ENCODE measurements at regions not wholly inside any gene's neighbourhood (a gene's known extent, or its start where the extent isn't known, plus 50 kb on each side); places are given as distances from the start of the nearest gene placed in this dataset.

- no peak for DNase-seq
Measured at GRCh38 chr2:38509947-38510326, 92.8 kb downstream of the HNRNPLL start.

DNA sequence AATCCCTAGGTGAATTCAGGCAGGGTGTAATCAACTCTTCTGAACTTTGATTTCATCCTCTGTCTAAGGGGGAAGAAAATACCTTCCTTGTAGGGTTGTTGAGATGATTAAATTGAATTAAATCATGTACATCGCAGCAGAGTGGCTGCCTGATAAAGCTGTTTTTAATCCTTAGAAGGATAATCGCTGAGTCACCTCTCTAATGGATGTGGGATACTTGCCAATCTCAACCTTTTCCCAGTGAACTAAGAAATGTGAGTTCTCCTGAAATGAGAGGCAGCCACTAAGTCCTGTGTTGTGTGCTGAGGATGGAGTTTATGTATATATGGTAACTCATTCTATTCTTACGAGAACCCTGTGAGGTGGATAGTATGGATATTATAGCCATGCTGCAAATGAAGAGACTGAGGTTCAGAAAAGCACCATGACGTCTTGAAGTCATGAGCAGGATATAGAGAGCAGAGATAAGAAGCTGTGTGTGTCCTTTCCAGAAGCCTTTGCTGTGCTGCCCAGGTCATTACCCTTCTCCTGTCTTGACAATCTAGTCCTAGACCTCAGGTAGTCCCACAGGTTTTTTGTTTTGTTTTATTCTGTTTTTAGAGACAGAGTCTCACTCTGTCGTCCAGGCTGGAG, 93.3 kb downstream of the HNRNPLL start:
- no peak for DNase-seq

DNA sequence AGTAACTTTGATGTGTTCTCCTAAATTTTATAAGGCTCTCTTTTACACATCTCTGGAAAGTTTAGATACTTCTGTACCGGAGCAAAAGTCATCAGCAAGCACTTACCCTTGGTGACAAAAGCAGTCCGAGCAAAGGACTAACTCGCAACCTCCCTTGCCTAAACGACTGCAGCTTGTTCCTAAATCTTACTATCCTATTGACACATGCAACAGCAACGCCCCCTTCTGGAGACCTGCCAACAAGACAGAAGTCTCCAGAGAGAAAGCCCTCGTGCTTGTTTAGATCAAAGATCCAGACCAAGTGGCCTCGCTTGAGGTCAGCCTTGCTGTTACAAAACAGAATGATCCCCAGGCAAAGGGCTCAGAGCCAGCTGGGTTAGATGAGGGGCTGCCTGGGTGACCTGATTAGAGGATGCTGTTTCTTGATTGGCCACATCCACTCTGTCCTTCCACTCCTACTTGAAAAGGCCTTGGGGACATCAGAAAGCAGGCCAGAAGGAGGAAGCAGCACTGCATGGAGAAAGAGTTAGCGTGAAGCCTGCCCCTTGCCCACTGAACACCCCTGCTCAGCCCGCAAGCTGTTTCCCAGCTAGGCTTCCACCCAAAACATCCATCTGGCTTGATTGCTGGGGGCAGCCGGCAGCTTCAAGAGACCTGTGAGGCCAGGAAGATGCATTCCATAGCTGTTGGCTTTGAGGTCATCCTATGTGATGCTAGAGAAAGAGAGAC, 94.3 kb downstream of the HNRNPLL start:
- peak; percentile 39 for DNase-seq

DNA sequence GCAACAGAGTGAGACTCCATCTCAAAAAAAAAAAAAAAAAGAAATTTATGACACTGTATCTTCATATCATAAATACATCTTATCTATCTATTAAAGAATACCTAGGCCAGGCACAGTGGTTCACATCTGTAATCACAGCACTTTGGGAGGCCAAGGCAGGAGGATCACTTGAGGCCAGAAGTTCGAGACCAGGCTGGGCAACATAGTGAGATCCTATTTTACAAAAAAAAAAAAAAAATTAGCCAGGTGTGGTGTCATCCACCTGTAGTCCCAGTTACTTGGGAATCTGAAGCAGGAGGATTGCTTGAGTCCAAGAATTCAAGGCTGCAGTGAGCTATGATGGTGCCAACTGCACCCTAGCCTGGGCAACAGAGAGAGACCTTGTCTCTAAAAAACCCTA, 95.0 kb downstream of the HNRNPLL start:
- DNase-seq, result no peak

DNA sequence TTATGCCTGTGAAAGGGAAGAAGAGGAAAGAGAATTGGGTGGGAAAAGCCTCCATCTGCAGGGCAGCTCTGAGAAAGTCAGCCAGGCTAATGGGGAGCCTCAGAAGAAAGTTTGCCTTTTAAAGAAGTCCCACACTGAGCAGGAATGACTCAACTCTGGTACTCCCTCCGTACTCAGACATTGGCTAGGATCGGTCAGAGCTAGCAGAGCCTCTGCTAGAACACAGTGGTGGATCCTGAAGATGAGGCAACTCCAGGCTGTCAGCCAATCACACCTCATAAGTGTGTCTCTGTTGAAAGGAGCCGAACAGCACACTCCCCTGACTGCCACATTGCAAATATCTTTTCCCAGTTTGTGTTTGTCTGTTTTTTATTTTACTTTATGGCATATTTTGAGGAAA, 96.9 kb downstream of the HNRNPLL start:
- no peak for DNase-seq

DNA sequence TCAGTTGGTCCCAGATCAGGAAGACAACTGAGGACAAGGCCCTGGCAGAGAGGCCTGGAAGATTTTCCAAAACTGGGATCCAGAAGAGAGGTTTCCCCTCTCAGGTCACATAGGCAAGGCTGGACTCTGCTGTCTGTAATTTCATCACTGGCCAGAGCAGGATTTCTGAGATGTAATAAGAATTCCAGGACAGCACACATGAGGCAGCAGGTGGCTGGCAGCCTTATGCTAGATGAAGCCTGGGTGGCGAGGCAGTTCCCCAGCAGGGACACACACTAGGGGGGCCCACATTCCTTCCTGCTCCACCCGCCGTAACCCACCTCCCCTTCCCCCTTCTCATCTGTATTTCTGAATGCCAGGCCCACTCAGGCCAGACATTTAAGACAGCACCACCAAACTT, 98.6 kb downstream of the HNRNPLL start:
- no peak for DNase-seq

- DNase-seq, result no peak
Measured at GRCh38 chr2:38502107-38502506, 100.6 kb downstream of the HNRNPLL start.

- no peak for DNase-seq
Measured at GRCh38 chr2:38500283-38500634, 102.5 kb downstream of the HNRNPLL start.

DNA sequence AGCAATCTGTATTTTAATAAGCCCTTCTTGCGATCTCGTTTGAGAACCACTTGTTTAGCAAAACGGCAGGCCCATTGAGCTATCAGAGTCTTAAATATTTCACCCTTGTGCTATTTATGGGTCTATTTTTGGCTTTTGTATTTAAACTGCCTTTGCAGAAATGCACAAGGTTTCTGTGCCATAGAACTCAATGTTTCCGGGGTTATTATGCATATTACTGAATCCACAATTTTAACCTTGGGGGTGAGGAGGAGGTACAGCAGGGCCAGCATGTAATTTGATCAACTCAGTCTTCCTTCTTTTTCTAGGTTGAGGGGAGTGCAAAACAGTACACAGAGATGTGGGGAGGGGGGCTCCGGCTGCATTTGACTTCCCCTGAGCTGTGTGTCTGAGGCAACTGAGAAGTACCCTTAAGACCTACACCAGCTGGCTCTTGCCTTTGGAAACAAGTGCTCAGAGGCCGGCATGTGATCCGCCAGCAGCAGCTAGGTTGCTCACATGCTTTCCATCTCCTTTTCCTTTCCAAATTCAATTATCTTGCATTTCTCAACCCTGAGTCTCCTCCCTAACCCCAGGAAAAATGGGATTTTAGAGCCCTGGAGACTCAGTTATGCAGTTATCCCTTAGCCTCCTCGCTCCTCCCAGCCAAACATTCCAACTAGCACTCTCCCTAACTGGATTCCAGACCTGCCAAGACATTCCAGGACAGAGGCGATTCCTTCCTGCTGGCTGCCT, 103.0 kb downstream of the HNRNPLL start:
- no peak for DNase-seq

DNA sequence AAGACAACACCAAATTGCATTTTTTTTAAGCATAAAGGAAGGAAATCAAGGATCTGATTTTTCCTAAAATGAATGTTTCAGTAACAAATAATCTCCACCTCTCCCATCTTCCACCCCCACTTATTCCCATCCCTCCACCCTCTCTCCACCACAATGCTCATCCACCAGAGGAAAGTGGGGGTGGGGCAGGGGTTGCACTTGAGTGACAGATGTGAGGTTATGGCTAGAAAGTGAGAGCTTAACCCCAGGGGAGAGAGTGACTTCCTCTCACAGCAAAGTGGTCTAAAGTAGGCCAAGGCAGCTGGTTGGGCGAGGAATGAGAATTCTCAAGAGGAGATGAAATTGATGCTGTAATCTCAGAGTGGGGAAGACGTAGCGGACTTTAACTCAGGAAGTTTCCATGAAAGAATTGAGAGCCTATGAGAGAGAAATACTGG, 104.7 kb downstream of the HNRNPLL start:
- DNase-seq, result no peak

DNA sequence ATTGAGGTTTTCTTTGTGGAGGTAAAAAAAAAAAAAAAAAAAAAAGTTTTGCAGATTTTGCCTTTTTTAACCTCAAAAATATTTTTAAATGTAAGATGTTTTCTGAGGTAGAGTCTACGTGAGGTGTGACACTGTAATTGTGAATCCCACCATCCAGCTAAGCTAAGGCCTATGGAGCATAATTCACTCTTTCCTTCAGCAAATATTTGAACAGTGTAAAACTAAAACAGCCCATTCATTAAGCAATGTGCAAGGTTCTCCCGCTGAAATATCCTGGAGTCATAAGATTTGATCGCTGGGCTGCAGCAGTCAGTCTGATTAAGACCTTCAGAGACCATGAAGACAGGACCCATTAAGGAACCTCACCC, 105.1 kb downstream of the HNRNPLL start:
- no peak for DNase-seq

DNA sequence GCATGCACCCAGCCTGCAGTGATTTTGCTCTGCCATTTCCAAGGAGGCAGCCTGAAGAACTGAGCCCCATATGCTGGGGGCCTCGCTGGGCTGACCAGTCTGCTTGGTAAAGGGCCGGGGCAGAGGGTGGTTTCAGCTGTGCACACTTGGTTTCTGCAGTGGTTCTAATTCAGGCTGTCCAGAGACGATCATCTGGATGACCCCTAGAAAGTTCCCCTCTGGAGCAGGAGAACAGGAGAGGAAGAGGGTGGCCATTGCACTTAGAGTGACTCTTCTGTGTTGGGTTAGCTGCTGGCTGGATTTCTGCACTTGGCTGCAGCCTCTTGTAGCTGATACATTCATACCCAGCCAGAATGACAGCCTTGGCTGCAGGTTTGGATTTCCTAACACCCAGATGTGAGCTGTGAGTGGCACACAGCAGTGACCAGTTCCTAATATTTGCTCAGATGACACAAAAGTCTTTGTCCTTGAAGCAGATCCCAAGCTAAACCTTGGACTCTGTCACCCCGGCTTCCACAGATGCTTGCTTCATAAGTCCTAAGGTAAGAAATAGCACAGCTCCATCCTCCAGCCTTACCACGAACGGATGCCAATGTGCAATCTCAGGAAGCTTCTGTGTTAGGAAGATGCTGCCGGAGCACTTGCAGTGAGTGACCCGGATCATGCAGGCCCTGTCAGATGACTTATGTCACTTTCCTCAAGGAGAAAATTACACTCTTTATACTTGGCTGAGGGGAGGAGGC, 105.6 kb downstream of the HNRNPLL start:
- DNase-seq, result no peak

- no peak for DNase-seq
Measured at GRCh38 chr2:38495880-38496279, 106.8 kb downstream of the HNRNPLL start.

- no peak for DNase-seq
Measured at GRCh38 chr2:38494394-38494793, 108.3 kb downstream of the HNRNPLL start.

DNA sequence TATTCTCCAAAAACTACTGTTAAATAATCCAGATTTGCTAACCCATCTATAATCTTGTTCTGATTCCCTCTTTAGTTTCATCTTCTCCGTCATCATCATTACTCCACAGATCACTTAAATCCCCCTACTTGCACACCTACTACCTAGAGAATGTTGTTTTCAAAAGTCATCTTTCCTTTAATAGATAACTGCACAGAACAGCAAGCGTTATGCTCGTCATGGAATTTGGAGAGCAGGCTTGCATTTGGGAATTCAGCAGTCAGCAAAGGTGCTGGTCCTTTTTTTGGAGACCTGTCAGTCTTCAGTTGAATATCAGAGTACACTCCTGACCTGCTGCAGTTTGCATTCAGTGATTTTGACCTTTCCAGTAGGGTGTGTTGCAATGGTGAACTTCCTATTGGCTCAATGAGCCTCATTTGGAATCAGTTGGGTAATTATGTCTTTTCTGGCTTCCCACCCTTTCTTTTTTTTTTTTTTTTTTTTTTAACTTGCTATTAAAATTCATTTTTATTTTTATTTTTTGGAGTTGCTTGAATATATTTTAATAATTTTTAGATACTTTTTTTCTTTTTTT, 110.6 kb downstream of the HNRNPLL start:
- no peak for DNase-seq

GRCh38 chr2:38491436-38491835, 111.3 kb downstream of the HNRNPLL start:
- no peak for DNase-seq

DNA sequence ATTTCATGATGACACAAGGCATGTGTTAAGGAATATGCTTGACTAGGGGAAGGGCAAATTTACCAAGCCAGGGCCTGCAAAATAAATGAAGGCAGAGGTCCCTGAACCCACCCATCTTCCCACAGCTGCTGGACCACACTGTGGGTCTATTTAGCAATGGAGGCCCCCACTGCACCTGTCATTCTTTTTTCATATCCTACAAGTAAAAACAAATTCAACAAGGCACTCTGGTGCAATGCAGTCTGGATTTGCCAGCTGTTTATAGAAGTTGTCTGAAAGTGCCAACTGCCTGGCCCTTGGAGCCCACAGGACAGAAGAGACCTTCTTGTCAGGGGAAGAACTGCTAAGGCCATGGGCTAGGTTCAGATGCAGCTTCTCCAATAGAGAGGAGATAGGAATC, 112.8 kb upstream of the ATL2 start:
- DNase-seq, result no peak

GRCh38 chr2:38487852-38488251, 110.8 kb upstream of the ATL2 start:
- no peak for DNase-seq

- no peak for DNase-seq
Measured at GRCh38 chr2:38486213-38487026, 109.3 kb upstream of the ATL2 start.

DNA sequence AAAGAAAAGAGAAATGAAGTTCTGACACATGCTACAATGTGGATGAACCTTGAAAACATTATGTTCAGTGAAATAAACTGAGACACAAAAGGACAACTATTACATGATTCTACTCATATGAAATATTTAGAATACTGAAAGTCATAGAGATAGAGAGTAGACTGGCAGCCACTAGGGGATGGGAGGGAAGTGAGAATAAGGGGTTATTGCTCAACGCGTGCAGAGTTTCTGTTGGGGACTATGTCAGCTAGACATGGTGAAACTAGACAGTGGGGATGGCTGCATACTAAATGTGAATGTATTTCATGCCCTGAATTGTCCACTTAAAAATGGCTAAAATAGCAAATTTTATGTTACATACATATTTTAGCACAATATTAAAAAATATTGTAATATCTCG, 108.7 kb upstream of the ATL2 start:
- DNase-seq, result no peak

- no peak for DNase-seq
Measured at GRCh38 chr2:38484957-38485356, 107.9 kb upstream of the ATL2 start.

GRCh38 chr2:38483776-38484501, 106.9 kb upstream of the ATL2 start:
- no peak for DNase-seq
